MM.1S (cell line): ENCODE measurements at regions not wholly inside any gene's neighbourhood (a gene's known extent, or its start where the extent isn't known, plus 50 kb on each side); places are given as distances from the start of the nearest gene placed in this dataset.

Source experiments
- DNase-seq: peaks from one replicate; pipeline ENCODE4 v3.0.0-alpha.2; 2015
- H2AFZ ChIP-seq: fragments of 300-600 bp; sonication (generic); 2 replicates; pipeline ENCODE4 v1.6.0; 2016; ENCODE audit warnings: antibody characterized with exemption, low read length
- H3F3A ChIP-seq: fragments of 300-600 bp; sonication (generic); 2 replicates; pipeline ENCODE4 v1.6.1; 2016; ENCODE audit warnings: mild to moderate bottlenecking, antibody characterized with exemption, low read length, moderate library complexity, mixed read lengths; ENCODE audit not compliant: insufficient read depth
- H3K27ac ChIP-seq: fragments of 300-600 bp; sonication (generic); 2 replicates; pipeline ENCODE4 v1.5.1; 2016; ENCODE audit warnings: mild to moderate bottlenecking, low read length
- H3K27me3 ChIP-seq: fragments of 300-600 bp; sonication (generic); replicated peaks from 2 replicates; pipeline ENCODE4 v1.6.0; 2016; ENCODE audit warnings: low read length; ENCODE audit not compliant: insufficient read depth
- H3K36me3 ChIP-seq: fragments of 300-600 bp; sonication (generic); replicated peaks from 2 replicates; pipeline ENCODE4 v1.6.1; 2016; ENCODE audit warnings: mild to moderate bottlenecking, low read length, mixed read lengths; ENCODE audit not compliant: insufficient read depth
- H3K4me1 ChIP-seq: fragments of 300-600 bp; sonication (generic); 2 replicates; pipeline ENCODE4 v1.6.1; 2016; ENCODE audit warnings: low read length, mixed read lengths
- H3K4me2 ChIP-seq: fragments of 300-600 bp; sonication (generic); 2 replicates; pipeline ENCODE4 v1.6.0; 2016; ENCODE audit warnings: low read depth, low read length
- H3K4me3 ChIP-seq: fragments of 300-600 bp; sonication (generic); 2 replicates; pipeline ENCODE4 v1.5.1; 2016; ENCODE audit warnings: low read length, mixed read lengths
- H3K79me2 ChIP-seq: fragments of 300-600 bp; sonication (generic); 2 replicates; pipeline ENCODE4 v1.6.1; 2016; ENCODE audit warnings: mixed run types, low read length, mixed read lengths
- H3K9ac ChIP-seq: fragments of 300-600 bp; sonication (generic); 2 replicates; pipeline ENCODE4 v1.6.1; 2016; ENCODE audit warnings: low read length, mixed read lengths
- H3K9me2 ChIP-seq: fragments of 300-600 bp; sonication (generic); replicated peaks from 2 replicates; pipeline ENCODE4 v1.6.1; 2016; ENCODE audit warnings: mild to moderate bottlenecking, low read length, mixed read lengths; ENCODE audit not compliant: insufficient read depth
- H3K9me3 ChIP-seq: fragments of 300-600 bp; sonication (generic); replicated peaks from 2 replicates; pipeline ENCODE4 v1.6.1; 2016; ENCODE audit warnings: mild to moderate bottlenecking, low read length, mixed read lengths; ENCODE audit not compliant: insufficient read depth
- H4K20me1 ChIP-seq: fragments of 300-600 bp; sonication (generic); 2 replicates; pipeline ENCODE4 v1.6.1; 2016; ENCODE audit warnings: mild to moderate bottlenecking, low read length, moderate library complexity, mixed read lengths; ENCODE audit not compliant: insufficient read depth
- EZH2 ChIP-seq: fragments of 300-600 bp; sonication (generic); optimal IDR thresholded peaks from 2 replicates; pipeline ENCODE3; 2017; ENCODE audit warnings: low read depth, mild to moderate bottlenecking, antibody characterized with exemption, low read length, mixed read lengths
- EZH2phosphoT487 ChIP-seq: fragments of 300-600 bp; sonication (generic); IDR thresholded peaks from 2 replicates; pipeline ENCODE4 v1.6.1; 2018; ENCODE audit warnings: antibody characterized with exemption, low read length
- TF ChIP-seq, protein P1 (sequence below): fragments of 300-600 bp; sonication (generic); IDR thresholded peaks from 2 replicates; pipeline ENCODE4 v1.5.1; 2016; ENCODE audit warnings: antibody characterized with exemption, low read length, mixed read lengths

DNA sequence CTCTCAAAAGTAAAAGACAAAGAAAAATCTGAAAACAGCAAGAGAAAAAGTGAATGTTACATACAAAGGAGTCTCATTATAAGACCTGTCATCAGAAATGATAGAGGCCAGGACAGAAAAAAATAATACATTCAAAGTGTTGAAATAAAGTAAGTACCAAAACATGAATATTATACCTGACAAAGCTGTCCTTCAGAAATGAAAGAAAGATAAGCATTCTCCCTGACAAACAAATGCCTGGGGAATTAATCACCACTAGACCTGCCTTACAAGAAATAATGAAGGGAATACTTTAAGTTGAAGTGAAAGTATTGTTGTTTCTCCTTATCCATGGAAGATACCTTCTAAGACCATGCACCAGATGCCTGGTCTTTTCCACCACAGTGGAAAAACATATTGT lies 1605.2 kb upstream of the CDH6 start:
- no peak overlapping the region for H3K4me2 ChIP-seq
- H3K4me3 ChIP-seq, result no peak overlapping the region
- TF ChIP-seq EZH2phosphoT487 (no peak), EZH2 (no peak)
- TF ChIP-seq, protein P1, sequence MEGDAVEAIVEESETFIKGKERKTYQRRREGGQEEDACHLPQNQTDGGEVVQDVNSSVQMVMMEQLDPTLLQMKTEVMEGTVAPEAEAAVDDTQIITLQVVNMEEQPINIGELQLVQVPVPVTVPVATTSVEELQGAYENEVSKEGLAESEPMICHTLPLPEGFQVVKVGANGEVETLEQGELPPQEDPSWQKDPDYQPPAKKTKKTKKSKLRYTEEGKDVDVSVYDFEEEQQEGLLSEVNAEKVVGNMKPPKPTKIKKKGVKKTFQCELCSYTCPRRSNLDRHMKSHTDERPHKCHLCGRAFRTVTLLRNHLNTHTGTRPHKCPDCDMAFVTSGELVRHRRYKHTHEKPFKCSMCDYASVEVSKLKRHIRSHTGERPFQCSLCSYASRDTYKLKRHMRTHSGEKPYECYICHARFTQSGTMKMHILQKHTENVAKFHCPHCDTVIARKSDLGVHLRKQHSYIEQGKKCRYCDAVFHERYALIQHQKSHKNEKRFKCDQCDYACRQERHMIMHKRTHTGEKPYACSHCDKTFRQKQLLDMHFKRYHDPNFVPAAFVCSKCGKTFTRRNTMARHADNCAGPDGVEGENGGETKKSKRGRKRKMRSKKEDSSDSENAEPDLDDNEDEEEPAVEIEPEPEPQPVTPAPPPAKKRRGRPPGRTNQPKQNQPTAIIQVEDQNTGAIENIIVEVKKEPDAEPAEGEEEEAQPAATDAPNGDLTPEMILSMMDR, result no peak
- no peaks in the 10 kb centered on the region for H3K27me3 ChIP-seq
- no peaks in the 10 kb centered on the region for H3F3A ChIP-seq
- no peaks in the 10 kb centered on the region for H3K9me2 ChIP-seq
- H2AFZ ChIP-seq, result no peak overlapping the region
- DNase-seq, result no peak
- no peaks in the 10 kb centered on the region for H3K4me1 ChIP-seq
- no peaks in the 10 kb centered on the region for H3K79me2 ChIP-seq
- no peak overlapping the region for H3K9ac ChIP-seq
- H4K20me1 ChIP-seq, result no peaks in the 10 kb centered on the region
- no peaks in the 10 kb centered on the region for H3K36me3 ChIP-seq
- H3K27ac ChIP-seq, result no peak overlapping the region
- no peaks in the 10 kb centered on the region for H3K9me3 ChIP-seq

GRCh38 chr5:29587832-29588231 lies 1605.7 kb upstream of the CDH6 start:
- Histone ChIP-seq H2AFZ (no peak overlapping the region), H3K27me3 (no peaks in the 10 kb centered on the region), H3K4me3 (no peak overlapping the region), H3K36me3 (no peaks in the 10 kb centered on the region), H3K9me2 (no peaks in the 10 kb centered on the region), H4K20me1 (no peaks in the 10 kb centered on the region), H3K27ac (no peak overlapping the region), H3K9ac (no peak overlapping the region), H3K4me2 (no peak overlapping the region), H3F3A (no peaks in the 10 kb centered on the region), H3K4me1 (no peaks in the 10 kb centered on the region), H3K79me2 (no peaks in the 10 kb centered on the region), H3K9me3 (no peaks in the 10 kb centered on the region)
- TF ChIP-seq EZH2 (no peak), EZH2phosphoT487 (no peak)
- TF ChIP-seq, protein P1, result no peak
- DNase-seq, result no peak

DNA sequence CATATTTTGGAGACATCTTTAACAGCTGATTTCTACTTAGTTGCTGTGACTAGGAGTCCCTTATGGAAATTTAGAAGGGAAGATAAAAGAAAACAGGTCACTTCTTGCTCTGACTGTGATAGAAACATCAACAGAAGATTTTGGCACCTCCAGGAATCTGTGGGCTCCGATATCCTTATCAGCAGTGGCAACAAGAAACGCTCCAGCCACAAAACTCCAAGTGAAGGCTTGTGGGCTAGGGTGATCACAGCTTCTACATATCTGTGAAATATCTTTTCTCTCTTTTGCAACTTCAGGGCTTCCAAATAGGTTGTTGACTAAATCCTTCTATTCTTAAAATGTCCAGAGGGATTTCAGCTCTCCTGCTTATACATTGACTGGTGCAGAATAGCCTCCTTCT lies 1625.5 kb upstream of the CDH6 start:
- no peak overlapping the region for H3K4me3 ChIP-seq
- no peak for DNase-seq
- no peak overlapping the region for H2AFZ ChIP-seq
- TF ChIP-seq, protein P1, result no peak
- TF ChIP-seq EZH2phosphoT487 (no peak), EZH2 (no peak)
- no peaks in the 10 kb centered on the region for H4K20me1 ChIP-seq
- H3K9me3 ChIP-seq, result no peaks in the 10 kb centered on the region
- H3K9me2 ChIP-seq, result no peaks in the 10 kb centered on the region
- H3K79me2 ChIP-seq, result no peaks in the 10 kb centered on the region
- H3K4me1 ChIP-seq, result no peaks in the 10 kb centered on the region
- H3K36me3 ChIP-seq, result no peaks in the 10 kb centered on the region
- no peaks in the 10 kb centered on the region for H3K27me3 ChIP-seq
- H3K4me2 ChIP-seq, result no peak overlapping the region
- H3K9ac ChIP-seq, result no peak overlapping the region
- no peaks in the 10 kb centered on the region for H3F3A ChIP-seq
- H3K27ac ChIP-seq, result no peak overlapping the region

DNA sequence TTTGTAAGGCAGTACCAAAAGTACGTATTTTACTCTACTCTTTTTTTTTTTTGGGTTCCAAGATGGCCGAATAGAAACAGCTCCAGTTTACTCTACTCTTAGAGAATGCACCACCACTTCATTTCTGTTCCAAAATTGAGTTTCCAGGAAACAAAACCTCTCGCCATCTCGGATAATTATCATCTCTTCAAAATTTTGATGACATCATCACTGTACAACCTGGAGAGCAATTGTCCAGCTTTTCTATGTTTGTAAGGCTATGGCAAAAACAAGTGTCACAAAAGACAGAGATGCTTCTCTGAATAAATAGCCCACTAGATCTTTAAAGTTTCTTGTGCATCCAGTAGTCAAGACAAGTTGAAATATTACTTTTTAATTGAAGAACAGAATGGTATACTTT lies 1631.9 kb upstream of the CDH6 start:
- no peak for TF ChIP-seq EZH2phosphoT487
- TF ChIP-seq EZH2, result no peak
- TF ChIP-seq, protein P1, result no peak
- H3K36me3 ChIP-seq, result no peaks in the 10 kb centered on the region
- H3K4me3 ChIP-seq, result no peak overlapping the region
- H3K27ac ChIP-seq, result no peak overlapping the region
- H3K9me3 ChIP-seq, result no peaks in the 10 kb centered on the region
- no peak overlapping the region for H3K4me2 ChIP-seq
- no peaks in the 10 kb centered on the region for H3K27me3 ChIP-seq
- no peaks in the 10 kb centered on the region for H4K20me1 ChIP-seq
- no peaks in the 10 kb centered on the region for H3K79me2 ChIP-seq
- no peak for DNase-seq
- no peaks in the 10 kb centered on the region for H3F3A ChIP-seq
- no peaks in the 10 kb centered on the region for H3K9me2 ChIP-seq
- H3K9ac ChIP-seq, result no peak overlapping the region
- no peaks in the 10 kb centered on the region for H3K4me1 ChIP-seq
- no peak overlapping the region for H2AFZ ChIP-seq
